H9 (cell line): ENCODE measurements at regions not wholly inside any gene's neighbourhood (a gene's known extent, or its start where the extent isn't known, plus 50 kb on each side); places are given as distances from the start of the nearest gene placed in this dataset.

Experiments
- DNase-seq: peaks from one replicate; pipeline ENCODE4 v3.0.0-alpha.2; 2017
- H2AFZ ChIP-seq: one replicate; pipeline ENCODE4 v1.6.1; 2013; ENCODE audit warnings: mild to moderate bottlenecking, low read length, control low read depth, moderate library complexity
- H2AK5ac ChIP-seq: 2 replicates; pipeline ENCODE4 v1.6.1; 2013; ENCODE audit warnings: low read length, control low read depth, mixed read lengths; ENCODE audit not compliant: insufficient read length
- H2BK120ac ChIP-seq: one replicate; pipeline ENCODE4 v1.6.1; 2013; ENCODE audit warnings: low read depth, mild to moderate bottlenecking, low read length, control low read depth, inconsistent platforms; ENCODE audit not compliant: poor library complexity, severe bottlenecking
- H2BK12ac ChIP-seq: 2 replicates; pipeline ENCODE4 v1.6.1; 2013; ENCODE audit warnings: low read length, control low read depth, mixed read lengths, low read depth; ENCODE audit not compliant: insufficient read length
- H2BK15ac ChIP-seq: 2 replicates; pipeline ENCODE4 v1.6.1; 2013; ENCODE audit warnings: low read depth, low read length, control low read depth
- H2BK20ac ChIP-seq: one replicate; pipeline ENCODE4 v1.6.1; 2013; ENCODE audit warnings: low read depth, mild to moderate bottlenecking, low read length, control low read depth, inconsistent platforms; ENCODE audit not compliant: poor library complexity, severe bottlenecking
- H2BK5ac ChIP-seq: 2 replicates; pipeline ENCODE4 v1.6.1; 2013; ENCODE audit warnings: low read length, control low read depth, mixed read lengths; ENCODE audit not compliant: insufficient read length
- H3K14ac ChIP-seq: 2 replicates; pipeline ENCODE4 v1.6.1; 2013; ENCODE audit warnings: low read length, control low read depth; ENCODE audit not compliant: insufficient read depth
- H3K18ac ChIP-seq: 2 replicates; pipeline ENCODE4 v1.6.1; 2013; ENCODE audit warnings: low read depth, mild to moderate bottlenecking, mixed read lengths, low read length, control low read depth; ENCODE audit not compliant: insufficient read length
- H3K23ac ChIP-seq: 2 replicates; pipeline ENCODE4 v1.6.1; 2013; ENCODE audit warnings: low read length, control low read depth, mixed read lengths, low read depth; ENCODE audit not compliant: insufficient read length
- H3K23me2 ChIP-seq: 2 replicates; pipeline ENCODE4 v1.6.1; 2013; ENCODE audit warnings: low read depth, mild to moderate bottlenecking, mixed read lengths, low read length, control low read depth; ENCODE audit not compliant: insufficient read length, poor library complexity, severe bottlenecking
- H3K27ac ChIP-seq: 2 replicates; pipeline ENCODE4 v1.5.1; 2013; ENCODE audit warnings: low read length, control low read depth, mixed read lengths, low read depth; ENCODE audit not compliant: insufficient read length
- H3K27me3 ChIP-seq: 2 replicates; pipeline ENCODE4 v1.6.1; 2013; ENCODE audit warnings: low read length, control low read depth, inconsistent platforms; ENCODE audit not compliant: insufficient read depth
- H3K4ac ChIP-seq: 2 replicates; pipeline ENCODE4 v1.6.1; 2013; ENCODE audit warnings: low read depth, mild to moderate bottlenecking, control low read depth, inconsistent platforms, low read length, moderate library complexity
- H3K4me1 ChIP-seq: 2 replicates; pipeline ENCODE4 v1.6.1; 2013; ENCODE audit warnings: low read length, control low read depth, inconsistent platforms; ENCODE audit not compliant: insufficient read depth
- H3K4me2 ChIP-seq: 2 replicates; pipeline ENCODE4 v1.6.1; 2013; ENCODE audit warnings: low read length, control low read depth, mixed read lengths; ENCODE audit not compliant: insufficient read length, insufficient read depth
- H3K56ac ChIP-seq: 2 replicates; pipeline ENCODE4 v1.6.1; 2013; ENCODE audit warnings: low read depth, mild to moderate bottlenecking, mixed read lengths, low read length, control low read depth; ENCODE audit not compliant: insufficient read length
- H3K79me1 ChIP-seq: 2 replicates; pipeline ENCODE4 v1.6.1; 2013; ENCODE audit warnings: low read depth, mild to moderate bottlenecking, moderate library complexity, low read length, control low read depth, inconsistent platforms; ENCODE audit not compliant: insufficient read depth, poor library complexity, severe bottlenecking
- H3K79me2 ChIP-seq: 2 replicates; pipeline ENCODE4 v1.6.1; 2013; ENCODE audit warnings: low read length, control low read depth, inconsistent platforms; ENCODE audit not compliant: insufficient read depth
- H3K9ac ChIP-seq: 2 replicates; pipeline ENCODE4 v1.6.1; 2013; ENCODE audit warnings: low read length, control low read depth, mixed read lengths; ENCODE audit not compliant: insufficient read length; ENCODE audit errors: extremely low read depth
- H3K9me3 ChIP-seq: one replicate; pipeline ENCODE4 v1.6.1; 2013; ENCODE audit warnings: low read depth, low read length, inconsistent platforms; ENCODE audit not compliant: control insufficient read depth
- H3T11ph ChIP-seq: one replicate; pipeline ENCODE4 v1.6.1; 2013; ENCODE audit warnings: mild to moderate bottlenecking, low read length, control low read depth, inconsistent platforms
- H4K20me1 ChIP-seq: one replicate; pipeline ENCODE4 v1.6.1; 2013; ENCODE audit not compliant: control insufficient read depth, insufficient read length, insufficient read depth
- H4K5ac ChIP-seq: 2 replicates; pipeline ENCODE4 v1.6.1; 2013; ENCODE audit warnings: low read depth, mild to moderate bottlenecking, mixed read lengths, low read length, control low read depth; ENCODE audit not compliant: insufficient read length
- H4K8ac ChIP-seq: replicated peaks from 2 replicates; pipeline ENCODE4 v1.6.1; 2013; ENCODE audit warnings: low read length, control low read depth, mixed read lengths, low read depth; ENCODE audit not compliant: insufficient read length
- H4K91ac ChIP-seq: 2 replicates; pipeline ENCODE4 v1.6.1; 2013; ENCODE audit warnings: low read depth, mild to moderate bottlenecking, moderate library complexity, mixed read lengths, low read length, control low read depth; ENCODE audit not compliant: insufficient read length
- H3K27ac Mint-ChIP-seq, 3 experiments: 2 replicates in 2 of 3; 3 replicates in 1 of 3; pipeline ENCODE4 v1.8.0; 2020 to 2021; ENCODE audit warnings: mixed read lengths in 3 of 3, mild to moderate bottlenecking in 1 of 3, moderate library complexity in 1 of 3
- H3K27me3 Mint-ChIP-seq: 2 replicates; pipeline ENCODE4 v1.8.0; 2021; ENCODE audit warnings: low read depth, mild to moderate bottlenecking, moderate library complexity, mixed read lengths
- H3K36me3 Mint-ChIP-seq, 3 experiments: 2 replicates in 2 of 3; 3 replicates in 1 of 3; pipeline ENCODE4 v1.8.0; 2020 to 2021; ENCODE audit warnings: low read depth in 3 of 3, mixed read lengths in 3 of 3; ENCODE audit not compliant: insufficient read depth in 1 of 3
- H3K4me1 Mint-ChIP-seq, 2 experiments: 2 replicates each; pipeline ENCODE4 v1.8.0; 2020; ENCODE audit warnings: mixed read lengths in 2 of 2
- H3K4me3 Mint-ChIP-seq, 2 experiments: 2 replicates in 1 of 2; 3 replicates in 1 of 2; pipeline ENCODE4 v1.8.0; 2020 to 2021; ENCODE audit warnings: mild to moderate bottlenecking in 2 of 2, mixed read lengths in 2 of 2, moderate library complexity in 1 of 2
- H3K9me3 Mint-ChIP-seq, 2 experiments: 2 replicates in 1 of 2; 3 replicates in 1 of 2; pipeline ENCODE4 v1.8.0; 2020; ENCODE audit warnings: mild to moderate bottlenecking in 2 of 2, mixed read lengths in 2 of 2, moderate library complexity in 1 of 2
- CTCF ChIP-seq: fragments of 200-600 bp; sonication (generic); conservative IDR thresholded peaks from 3 replicates; pipeline ENCODE4 v1.8.0; 2021; ENCODE audit warnings: antibody characterized with exemption, mild to moderate bottlenecking
- WGBS: extraction: QIAGEN DNeasy Blood & Tissue Kit; methylation state at CpG from one replicate; pipeline ENCODE4 v1.1.7; 2013; ENCODE audit warnings: missing lambda C conversion rate, low lambda C conversion rate, mixed read lengths; ENCODE audit not compliant: insufficient read length; ENCODE audit errors: extremely low coverage; 5-methylcytosine and 5-hydroxymethylcytosine counted together

GRCh38 chr7:106512217-106512616, 148.7 kb downstream of the CCDC71L start:
- H3K79me2 ChIP-seq = no peaks in the 10 kb centered on the region
- H3T11ph ChIP-seq = no peak overlapping the region
- H2AK5ac ChIP-seq = no peak overlapping the region
- H4K91ac ChIP-seq = no peak overlapping the region
- no peak for TF ChIP-seq CTCF
- no peaks in the 10 kb centered on the region for H3K27me3 ChIP-seq
- no peak overlapping the region for H3K4me3 Mint-ChIP-seq
- H2BK120ac ChIP-seq = no peak overlapping the region
- no peak overlapping the region for H3K27ac Mint-ChIP-seq
- no peak overlapping the region for H4K8ac ChIP-seq
- no peak overlapping the region for H3K14ac ChIP-seq
- no peak overlapping the region for H2BK20ac ChIP-seq
- H3K23ac ChIP-seq = no peak overlapping the region
- H2BK15ac ChIP-seq = no peak overlapping the region
- no peaks in the 10 kb centered on the region for H3K9me3 ChIP-seq
- H3K18ac ChIP-seq = no peak overlapping the region
- no peak overlapping the region for H3K4ac ChIP-seq
- no peaks in the 10 kb centered on the region for H3K4me1 ChIP-seq
- no peak overlapping the region for H4K5ac ChIP-seq
- H3K23me2 ChIP-seq = no peaks in the 10 kb centered on the region
- H2BK12ac ChIP-seq = no peak overlapping the region
- H3K36me3 Mint-ChIP-seq = no peaks in the 10 kb centered on the region
- H3K56ac ChIP-seq = no peak overlapping the region
- H2BK5ac ChIP-seq = no peak overlapping the region
- no peaks in the 10 kb centered on the region for H3K79me1 ChIP-seq
- no peak overlapping the region for H3K9ac ChIP-seq
- no peaks in the 10 kb centered on the region for H4K20me1 ChIP-seq
- H2AFZ ChIP-seq = no peak overlapping the region
- H3K9me3 Mint-ChIP-seq = no peaks in the 10 kb centered on the region; a peak in 2 of 5 replicates
- H3K27me3 Mint-ChIP-seq = peaks cover 2% of the 10 kb centered on the region
- H3K4me1 Mint-ChIP-seq = no peaks in the 10 kb centered on the region
- no CpG with 5 or more reads among the region's 2 CpGs for WGBS
- DNase-seq = no peak
- no peak overlapping the region for H3K27ac ChIP-seq
- H3K4me2 ChIP-seq = no peak overlapping the region
